A673 (cell line): ENCODE measurements at regions not wholly inside any gene's neighbourhood (a gene's known extent, or its start where the extent isn't known, plus 50 kb on each side); places are given as distances from the start of the nearest gene placed in this dataset.

ENCODE experiments used
- CTCF ChIP-seq: fragments of 300-800, 200-600 bp; sonication (generic); conservative IDR thresholded peaks from 2 replicates; pipeline ENCODE4 v1.5.1; 2017; ENCODE audit warnings: low read depth, mild to moderate bottlenecking, antibody characterized with exemption, low read length, moderate library complexity, mixed read lengths
- EZH2 ChIP-seq: fragments of 200-600 bp; sonication (generic); IDR thresholded peaks from 2 replicates; pipeline ENCODE4 v1.6.1; 2017; ENCODE audit warnings: borderline replicate concordance, low read depth, mild to moderate bottlenecking, mixed read lengths, antibody characterized with exemption, low read length; ENCODE audit not compliant: poor library complexity, severe bottlenecking

GRCh38 chr18:26708806-26709716 lies 156.4 kb downstream of the AQP4 start:
- TF ChIP-seq CTCF (no peak), EZH2 (no peak)
